OCI-LY7 (cell line): ENCODE measurements at regions not wholly inside any gene's neighbourhood (a gene's known extent, or its start where the extent isn't known, plus 50 kb on each side); places are given as distances from the start of the nearest gene placed in this dataset.

ENCODE experiments used
- BruUV-seq: library from RNA; stranded (reverse); fragments of 400-500 nt; replicated peaks from 2 replicates; lab custom pipeline; 2021; lab: Mats Ljungman, UMichigan
- CTCF ChIA-PET: fragments of 300-600 bp; sonication (Branson Sonifier 250); formaldehyde crosslinking; loops from one replicate; lab custom pipeline; 2022; ENCODE audit warnings: antibody characterized with exemption; ENCODE audit not compliant: unreplicated experiment; lab: Charles Lee
- POLR2A ChIA-PET: fragments of 300-600 bp; sonication (Branson Sonifier 250); formaldehyde crosslinking; loops from one replicate; lab custom pipeline; 2022; ENCODE audit warnings: antibody characterized with exemption; lab: Charles Lee
- DNase-seq: peaks from one replicate; pipeline ENCODE4 v3.0.0-alpha.2; 2015; ENCODE audit warnings: low spot score
- H2AFZ ChIP-seq: fragments of 200-600 bp; sonication (generic), shearing (Covaris generic); 2 replicates; pipeline ENCODE4 v1.6.1; 2014; ENCODE audit warnings: mild to moderate bottlenecking, antibody characterized with exemption, low read length, moderate library complexity
- H3K27ac ChIP-seq: fragments of 200-600 bp; sonication (generic); 2 replicates; pipeline ENCODE4 v1.5.1; 2014; ENCODE audit warnings: mixed run types, low read depth, mild to moderate bottlenecking, moderate library complexity, low read length, inconsistent platforms; ENCODE audit not compliant: poor library complexity, severe bottlenecking
- H3K36me3 ChIP-seq: fragments of 200-600 bp; sonication (generic); 2 replicates; pipeline ENCODE4 v1.6.1; 2014; ENCODE audit warnings: mild to moderate bottlenecking, antibody characterized with exemption, low read length, moderate library complexity, mixed read lengths; ENCODE audit not compliant: insufficient read depth
- H3K4me1 ChIP-seq: fragments of 200-600 bp; sonication (generic); 2 replicates; pipeline ENCODE4 v1.5.1; 2014; ENCODE audit warnings: mild to moderate bottlenecking, low read length; ENCODE audit not compliant: insufficient read depth, poor library complexity, severe bottlenecking
- H3K4me2 ChIP-seq: fragments of 200-600 bp; sonication (generic); 2 replicates; pipeline ENCODE4 v1.6.1; 2014; ENCODE audit warnings: mild to moderate bottlenecking, low read length
- H3K4me3 ChIP-seq: fragments of 200-600 bp; sonication (generic); 2 replicates; pipeline ENCODE4 v1.5.1; 2014; ENCODE audit warnings: mild to moderate bottlenecking, low read depth, low read length; ENCODE audit not compliant: poor library complexity, severe bottlenecking
- H3K79me2 ChIP-seq: fragments of 200-600 bp; sonication (generic); 2 replicates; pipeline ENCODE4 v1.6.1; 2016; ENCODE audit warnings: low read depth, mild to moderate bottlenecking, low read length, moderate library complexity, mixed read lengths; ENCODE audit not compliant: insufficient read depth
- H3K9me2 ChIP-seq: fragments of 200-600 bp; sonication (generic); 2 replicates; pipeline ENCODE4 v1.6.1; 2016; ENCODE audit warnings: mild to moderate bottlenecking, low read length, mixed read lengths; ENCODE audit not compliant: insufficient read depth
- H3K9me3 ChIP-seq: fragments of 200-600 bp; sonication (generic); 2 replicates; pipeline ENCODE4 v1.6.1; 2014; ENCODE audit warnings: mild to moderate bottlenecking, mixed run types, low read length, mixed read lengths
- H4K20me1 ChIP-seq: fragments of 200-600 bp; sonication (generic); 2 replicates; pipeline ENCODE4 v1.6.1; 2014; ENCODE audit warnings: mild to moderate bottlenecking, antibody characterized with exemption, low read length, moderate library complexity, mixed read lengths; ENCODE audit not compliant: insufficient read depth
- EZH2phosphoT487 ChIP-seq: fragments of 200-600 bp; sonication (generic); IDR thresholded peaks from 2 replicates; pipeline ENCODE4 v1.6.1; 2018; ENCODE audit warnings: low read depth, borderline replicate concordance, mild to moderate bottlenecking, mixed run types, antibody characterized with exemption, low read length, moderate library complexity, mixed read lengths
- intact Hi-C: fragments of 100-400 bp; cut with micrococcal nuclease; formaldehyde crosslinking; loops from one replicate; pipeline ENCODE4 v1.10.0; 2022; ENCODE audit not compliant: unreplicated experiment
- TF ChIP-seq, protein P1 (sequence below): fragments of 200-600 bp; sonication (generic); conservative IDR thresholded peaks from 2 replicates; pipeline ENCODE4 v1.5.1; 2014; ENCODE audit warnings: mild to moderate bottlenecking, antibody characterized with exemption, low read length, moderate library complexity, mixed read lengths

DNA sequence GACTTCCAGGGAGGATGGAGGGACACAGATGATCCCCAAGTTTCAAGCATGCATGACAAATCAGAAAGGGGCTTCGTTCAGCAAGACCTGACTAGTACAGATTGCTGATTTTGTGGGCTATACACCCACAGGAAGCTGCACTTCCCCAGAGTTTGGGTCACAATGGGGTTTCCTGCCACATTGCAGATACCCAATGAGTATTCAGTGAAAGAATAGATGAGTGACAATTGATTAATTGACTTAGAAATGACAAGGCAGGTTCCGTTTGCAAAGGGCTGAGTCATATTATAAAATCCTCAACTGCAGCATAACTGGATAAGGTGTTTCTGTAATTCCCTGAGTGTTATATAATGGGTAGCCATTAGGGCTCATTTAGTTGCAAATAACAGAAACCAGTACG is 146.6 kb upstream of the TBL1X start:
- H2AFZ ChIP-seq, result no peak overlapping the region
- intact Hi-C loops, result no loop called here
- H3K4me1 ChIP-seq, result no peaks in the 10 kb centered on the region

GRCh38 chrX:9318766-9319165 is 146.1 kb upstream of the TBL1X start:
- Histone ChIP-seq H3K9me3 (no peaks in the 10 kb centered on the region), H4K20me1 (no peaks in the 10 kb centered on the region), H3K4me1 (no peaks in the 10 kb centered on the region), H3K4me2 (no peak overlapping the region), H3K4me3 (no peak overlapping the region), H3K27ac (no peak overlapping the region), H3K36me3 (no peaks in the 10 kb centered on the region), H3K79me2 (no peaks in the 10 kb centered on the region), H2AFZ (no peak overlapping the region), H3K9me2 (no peaks in the 10 kb centered on the region)
- TF ChIP-seq EZH2phosphoT487, result no peak
- TF ChIP-seq, protein P1, sequence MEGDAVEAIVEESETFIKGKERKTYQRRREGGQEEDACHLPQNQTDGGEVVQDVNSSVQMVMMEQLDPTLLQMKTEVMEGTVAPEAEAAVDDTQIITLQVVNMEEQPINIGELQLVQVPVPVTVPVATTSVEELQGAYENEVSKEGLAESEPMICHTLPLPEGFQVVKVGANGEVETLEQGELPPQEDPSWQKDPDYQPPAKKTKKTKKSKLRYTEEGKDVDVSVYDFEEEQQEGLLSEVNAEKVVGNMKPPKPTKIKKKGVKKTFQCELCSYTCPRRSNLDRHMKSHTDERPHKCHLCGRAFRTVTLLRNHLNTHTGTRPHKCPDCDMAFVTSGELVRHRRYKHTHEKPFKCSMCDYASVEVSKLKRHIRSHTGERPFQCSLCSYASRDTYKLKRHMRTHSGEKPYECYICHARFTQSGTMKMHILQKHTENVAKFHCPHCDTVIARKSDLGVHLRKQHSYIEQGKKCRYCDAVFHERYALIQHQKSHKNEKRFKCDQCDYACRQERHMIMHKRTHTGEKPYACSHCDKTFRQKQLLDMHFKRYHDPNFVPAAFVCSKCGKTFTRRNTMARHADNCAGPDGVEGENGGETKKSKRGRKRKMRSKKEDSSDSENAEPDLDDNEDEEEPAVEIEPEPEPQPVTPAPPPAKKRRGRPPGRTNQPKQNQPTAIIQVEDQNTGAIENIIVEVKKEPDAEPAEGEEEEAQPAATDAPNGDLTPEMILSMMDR, result no peak
- no peak for DNase-seq
- ChIA-PET CTCF (no interaction called here), POLR2A (no interaction called here)
- no TSS peak for BruUV-seq
- intact Hi-C loops, result no loop called here

More for the DNA sequence above, 146.6 kb upstream of the TBL1X start:
- CTCF ChIA-PET, result no interaction called here
- H3K36me3 ChIP-seq, result no peaks in the 10 kb centered on the region
- no peaks in the 10 kb centered on the region for H4K20me1 ChIP-seq
- no peak overlapping the region for H3K27ac ChIP-seq
- no peak for TF ChIP-seq EZH2phosphoT487
- TF ChIP-seq, protein P1, result no peak
- H3K4me2 ChIP-seq, result no peak overlapping the region
- H3K9me3 ChIP-seq, result no peaks in the 10 kb centered on the region
- H3K4me3 ChIP-seq, result no peak overlapping the region
- POLR2A ChIA-PET, result no interaction called here
- H3K79me2 ChIP-seq, result no peaks in the 10 kb centered on the region
- DNase-seq, result no peak
- no TSS peak for BruUV-seq
- H3K9me2 ChIP-seq, result no peaks in the 10 kb centered on the region

DNA sequence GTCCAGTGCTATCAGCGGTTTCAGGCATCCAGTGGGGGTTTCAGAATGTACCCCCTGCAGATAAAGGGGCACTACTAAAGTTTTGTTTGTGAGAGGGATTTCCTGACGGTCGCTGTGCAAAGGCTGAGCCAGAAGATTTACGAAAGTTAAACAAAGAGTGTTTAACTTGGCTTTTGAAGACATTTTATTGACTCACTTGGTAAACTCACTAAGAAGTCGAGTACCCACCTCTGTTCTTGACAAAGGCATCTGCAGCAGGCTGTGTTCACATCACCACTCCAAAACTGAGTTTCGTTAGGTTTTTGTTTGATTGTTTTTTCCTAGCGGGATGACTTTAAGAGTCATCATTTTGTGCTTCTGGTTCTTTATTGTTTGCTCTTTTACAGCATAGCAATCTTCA is 143.9 kb upstream of the TBL1X start:
- no TSS peak for BruUV-seq
- Histone ChIP-seq H3K4me2 (no peak overlapping the region), H3K27ac (no peak overlapping the region), H4K20me1 (no peaks in the 10 kb centered on the region), H2AFZ (no peak overlapping the region), H3K4me1 (no peaks in the 10 kb centered on the region), H3K9me3 (no peaks in the 10 kb centered on the region), H3K36me3 (no peaks in the 10 kb centered on the region), H3K79me2 (no peaks in the 10 kb centered on the region), H3K4me3 (no peak overlapping the region), H3K9me2 (no peaks in the 10 kb centered on the region)
- TF ChIP-seq, protein P1, result no peak
- TF ChIP-seq EZH2phosphoT487, result no peak
- no peak for DNase-seq
- ChIA-PET POLR2A (no interaction called here), CTCF (no interaction called here)
- intact Hi-C loops, result no loop called here
